ENCODE measurements at regions not wholly inside any gene's neighbourhood (a gene's known extent, or its start where the extent isn't known, plus 50 kb on each side); places are given as distances from the start of the nearest gene placed in this dataset.

DNA sequence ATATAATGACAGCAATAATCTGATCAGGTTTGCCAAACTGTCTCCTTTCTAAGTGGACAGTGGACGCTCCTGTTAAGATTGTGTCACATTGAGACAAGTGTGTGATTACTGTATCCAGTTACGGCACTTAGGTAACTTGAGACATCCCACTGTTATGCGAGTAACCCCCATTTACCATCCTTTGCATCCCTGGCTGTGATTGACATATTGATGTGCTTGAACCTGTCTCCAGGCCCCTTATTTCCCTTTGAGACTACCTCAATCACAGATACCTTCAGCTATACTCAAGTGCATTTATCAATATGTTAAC lies 785.2 kb downstream of the NR2F2 start:
- Histone ChIP-seq H3K79me2 (ENCODE audit: insufficient read depth, low read depth) (no peaks in the 10 kb centered on the region), H3K36me3 (ENCODE audit: insufficient read depth) (no peaks in the 10 kb centered on the region), H2AFZ (ENCODE audit: low read depth) (no peak overlapping the region), H3K4me1 (ENCODE audit: low read depth, poor library complexity, severe bottlenecking) (no peaks in the 10 kb centered on the region), H3K4me2 (no peak overlapping the region), H3K4me3 (IDR thresholded peaks at IDR 0.05; ENCODE audit: insufficient read depth, low read depth, low read length) (no peak overlapping the region), H3K27ac (no peak overlapping the region), H4K20me1 (ENCODE audit: insufficient read depth) (no peaks in the 10 kb centered on the region), H3K9ac (no peak overlapping the region), H3K27me3 (ENCODE audit: insufficient read depth, low read depth) (no peaks in the 10 kb centered on the region)
- TF ChIP-seq, protein P1, sequence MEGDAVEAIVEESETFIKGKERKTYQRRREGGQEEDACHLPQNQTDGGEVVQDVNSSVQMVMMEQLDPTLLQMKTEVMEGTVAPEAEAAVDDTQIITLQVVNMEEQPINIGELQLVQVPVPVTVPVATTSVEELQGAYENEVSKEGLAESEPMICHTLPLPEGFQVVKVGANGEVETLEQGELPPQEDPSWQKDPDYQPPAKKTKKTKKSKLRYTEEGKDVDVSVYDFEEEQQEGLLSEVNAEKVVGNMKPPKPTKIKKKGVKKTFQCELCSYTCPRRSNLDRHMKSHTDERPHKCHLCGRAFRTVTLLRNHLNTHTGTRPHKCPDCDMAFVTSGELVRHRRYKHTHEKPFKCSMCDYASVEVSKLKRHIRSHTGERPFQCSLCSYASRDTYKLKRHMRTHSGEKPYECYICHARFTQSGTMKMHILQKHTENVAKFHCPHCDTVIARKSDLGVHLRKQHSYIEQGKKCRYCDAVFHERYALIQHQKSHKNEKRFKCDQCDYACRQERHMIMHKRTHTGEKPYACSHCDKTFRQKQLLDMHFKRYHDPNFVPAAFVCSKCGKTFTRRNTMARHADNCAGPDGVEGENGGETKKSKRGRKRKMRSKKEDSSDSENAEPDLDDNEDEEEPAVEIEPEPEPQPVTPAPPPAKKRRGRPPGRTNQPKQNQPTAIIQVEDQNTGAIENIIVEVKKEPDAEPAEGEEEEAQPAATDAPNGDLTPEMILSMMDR (conservative IDR thresholded peaks at IDR 0.05; ENCODE audit: low read depth, low read length), result no peak

DNA sequence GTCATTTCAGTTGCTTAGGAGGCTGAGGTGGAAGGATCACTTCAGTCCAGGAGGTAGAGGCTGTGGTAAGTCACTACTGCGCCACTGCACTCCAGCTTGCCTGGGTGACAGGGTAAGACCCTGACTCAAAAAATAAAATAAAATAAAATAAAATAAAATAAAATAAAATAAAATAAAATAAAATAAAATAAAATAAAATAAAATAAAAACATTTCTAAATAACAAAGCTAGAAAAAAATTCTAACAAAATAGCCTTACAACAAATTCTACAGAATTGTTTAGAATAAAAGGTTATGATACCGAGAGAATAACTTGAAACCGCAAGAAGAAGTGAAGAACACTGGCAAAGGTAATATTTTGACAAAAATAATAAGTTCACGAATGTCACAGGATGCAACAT lies 794.3 kb downstream of the NR2F2 start:
- H3K4me2 ChIP-seq, result no peak overlapping the region
- H2AFZ ChIP-seq (ENCODE audit: low read depth), result no peak overlapping the region
- no peaks in the 10 kb centered on the region for H3K27me3 ChIP-seq (ENCODE audit: insufficient read depth, low read depth)
- TF ChIP-seq, protein P1 (conservative IDR thresholded peaks at IDR 0.05; ENCODE audit: low read depth, low read length), result no peak
- no peaks in the 10 kb centered on the region for H3K79me2 ChIP-seq (ENCODE audit: insufficient read depth, low read depth)
- no peak overlapping the region for H3K27ac ChIP-seq
- H3K4me1 ChIP-seq (ENCODE audit: low read depth, poor library complexity, severe bottlenecking), result no peaks in the 10 kb centered on the region
- H3K4me3 ChIP-seq (IDR thresholded peaks at IDR 0.05; ENCODE audit: insufficient read depth, low read depth, low read length), result no peak overlapping the region
- H3K9ac ChIP-seq, result no peak overlapping the region
- no peaks in the 10 kb centered on the region for H3K36me3 ChIP-seq (ENCODE audit: insufficient read depth)
- no peaks in the 10 kb centered on the region for H4K20me1 ChIP-seq (ENCODE audit: insufficient read depth)

DNA sequence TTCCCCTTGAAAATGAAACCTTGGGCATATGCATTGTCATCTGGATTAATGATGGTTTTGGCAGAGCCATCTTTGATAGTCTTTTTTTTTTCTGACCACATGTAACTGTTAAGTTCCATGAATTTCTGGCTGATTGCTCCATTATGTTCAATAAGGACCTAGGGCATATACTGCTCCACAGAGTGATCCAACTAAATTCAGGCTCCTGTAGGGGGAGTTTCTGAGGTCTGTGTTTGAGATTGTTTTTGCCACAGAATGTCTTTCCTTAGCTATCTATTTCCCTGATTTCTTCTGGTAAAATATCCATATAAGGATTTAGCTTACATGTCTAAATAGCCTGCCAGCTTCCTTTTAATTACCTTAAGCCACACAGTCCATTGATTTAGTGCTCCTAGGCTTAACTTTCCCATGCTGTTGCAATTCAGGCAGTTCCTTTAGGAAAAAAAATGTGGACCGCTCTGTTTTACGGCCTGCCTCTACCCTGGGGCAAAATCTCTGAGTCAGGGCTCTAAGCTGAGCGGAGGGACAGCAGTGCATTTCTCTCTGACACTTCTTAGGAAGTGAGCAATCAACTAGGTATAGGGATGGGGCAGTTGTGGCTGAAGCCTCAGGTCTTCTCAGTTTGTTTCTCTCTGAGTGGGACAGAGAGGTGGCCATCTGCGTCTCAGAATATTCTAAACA lies 796.2 kb downstream of the NR2F2 start:
- H3K4me3 ChIP-seq (IDR thresholded peaks at IDR 0.05; ENCODE audit: insufficient read depth, low read depth, low read length), result no peak overlapping the region
- H3K4me2 ChIP-seq, result no peak overlapping the region
- no peaks in the 10 kb centered on the region for H3K36me3 ChIP-seq (ENCODE audit: insufficient read depth)
- H3K27ac ChIP-seq, result no peak overlapping the region
- H3K79me2 ChIP-seq (ENCODE audit: insufficient read depth, low read depth), result no peaks in the 10 kb centered on the region
- no peak overlapping the region for H2AFZ ChIP-seq (ENCODE audit: low read depth)
- no peaks in the 10 kb centered on the region for H3K27me3 ChIP-seq (ENCODE audit: insufficient read depth, low read depth)
- TF ChIP-seq, protein P1 (conservative IDR thresholded peaks at IDR 0.05; ENCODE audit: low read depth, low read length), result no peak
- H3K4me1 ChIP-seq (ENCODE audit: low read depth, poor library complexity, severe bottlenecking), result no peaks in the 10 kb centered on the region
- H3K9ac ChIP-seq, result no peak overlapping the region
- no peaks in the 10 kb centered on the region for H4K20me1 ChIP-seq (ENCODE audit: insufficient read depth)

DNA sequence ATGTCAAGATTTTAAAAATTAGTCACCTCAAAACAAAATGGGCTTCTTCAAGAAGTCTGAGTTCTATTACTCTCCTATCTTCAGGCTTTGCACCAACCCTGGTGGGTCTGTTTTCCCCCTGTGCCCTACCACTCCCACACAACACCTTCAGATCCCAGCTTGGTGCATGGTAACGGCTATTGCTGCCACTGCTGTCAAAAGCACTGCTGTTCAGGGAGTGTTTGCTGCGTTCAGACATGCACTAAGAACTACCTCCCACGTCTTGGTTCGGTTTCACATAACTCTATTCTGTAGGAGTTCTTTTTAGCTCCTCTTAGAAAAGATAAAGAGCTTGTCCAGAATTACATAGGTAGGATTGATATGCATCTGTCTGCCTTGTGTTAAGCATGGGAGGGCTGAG lies 799.2 kb downstream of the NR2F2 start:
- no peaks in the 10 kb centered on the region for H3K79me2 ChIP-seq (ENCODE audit: insufficient read depth, low read depth)
- no peaks in the 10 kb centered on the region for H3K4me1 ChIP-seq (ENCODE audit: low read depth, poor library complexity, severe bottlenecking)
- TF ChIP-seq, protein P1 (conservative IDR thresholded peaks at IDR 0.05; ENCODE audit: low read depth, low read length), result no peak
- H3K9ac ChIP-seq, result no peak overlapping the region
- H3K36me3 ChIP-seq (ENCODE audit: insufficient read depth), result no peaks in the 10 kb centered on the region
- H3K27me3 ChIP-seq (ENCODE audit: insufficient read depth, low read depth), result no peaks in the 10 kb centered on the region
- H3K4me3 ChIP-seq (IDR thresholded peaks at IDR 0.05; ENCODE audit: insufficient read depth, low read depth, low read length), result no peak overlapping the region
- no peak overlapping the region for H3K27ac ChIP-seq
- no peaks in the 10 kb centered on the region for H4K20me1 ChIP-seq (ENCODE audit: insufficient read depth)
- H3K4me2 ChIP-seq, result no peak overlapping the region
- H2AFZ ChIP-seq (ENCODE audit: low read depth), result no peak overlapping the region

Measured in KMS-11 (cell line).